Prostate gland (tissue), 2 donors: ENCODE measurements at regions not wholly inside any gene's neighbourhood (a gene's known extent, or its start where the extent isn't known, plus 50 kb on each side); places are given as distances from the start of the nearest gene placed in this dataset.

ENCODE experiments used
- POLR2A ChIP-seq: fragments of 450-650 bp; IDR thresholded peaks from one replicate; pipeline ENCODE4 v1.6.1; 2016; ENCODE audit warnings: antibody characterized with exemption, mild to moderate bottlenecking
- POLR2AphosphoS5 ChIP-seq: sonication (generic); formaldehyde crosslinking; IDR thresholded peaks from one replicate; pipeline ENCODE4 v1.6.1; 2017; ENCODE audit warnings: antibody characterized with exemption
- TF ChIP-seq, protein P1 (sequence below), 4 experiments: fragments of 200-600 bp in 2 of 4; fragments of 450-650 bp in 2 of 4; sonication (generic) in 2 of 4; IDR thresholded peaks; 1 replicate in 3 of 4; 2 replicates in 1 of 4; pipeline ENCODE4 v1.5.1; 2016 to 2019; ENCODE audit warnings: antibody characterized with exemption in 4 of 4, mild to moderate bottlenecking in 2 of 4, moderate library complexity in 2 of 4

DNA sequence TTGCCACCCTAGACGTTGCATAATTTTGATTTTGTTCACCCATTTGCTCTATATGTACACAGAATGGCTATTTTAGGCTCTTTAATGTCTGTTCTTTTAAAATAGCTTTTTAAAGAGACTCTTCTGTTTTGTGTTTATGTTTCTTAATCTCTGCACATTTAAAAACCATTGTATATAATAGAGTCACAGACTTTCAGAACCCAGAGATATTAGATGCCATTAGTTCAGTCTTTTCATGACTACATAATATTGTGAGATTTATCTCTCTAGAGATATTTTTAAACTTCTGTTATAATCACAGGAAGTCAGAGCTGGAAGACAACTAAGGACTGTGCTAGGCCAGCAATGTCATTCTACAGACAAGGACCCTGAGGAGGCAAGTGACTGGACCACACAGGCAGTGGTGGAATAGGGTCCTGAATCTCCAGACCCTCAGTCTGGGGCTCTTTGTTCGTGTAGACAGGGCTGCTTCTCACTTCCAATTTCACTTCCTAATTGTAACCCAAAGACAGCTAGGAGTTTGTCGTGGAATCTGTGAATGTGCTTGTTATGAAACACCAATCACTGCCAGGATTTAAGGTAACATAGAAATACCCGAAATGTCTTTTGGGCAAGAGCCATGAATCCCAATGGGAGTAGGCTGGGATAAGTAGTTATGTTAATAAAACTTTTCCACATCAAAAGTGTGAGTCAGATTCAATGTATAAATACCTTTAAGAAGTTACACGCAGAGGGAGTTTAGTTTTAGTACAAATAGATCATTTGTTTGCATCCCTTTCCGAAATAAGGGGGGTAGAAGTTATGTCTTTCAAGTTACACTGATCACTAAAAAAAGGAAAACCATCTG is 165.2 kb upstream of the ROPN1 start:
- TF ChIP-seq, protein P1, sequence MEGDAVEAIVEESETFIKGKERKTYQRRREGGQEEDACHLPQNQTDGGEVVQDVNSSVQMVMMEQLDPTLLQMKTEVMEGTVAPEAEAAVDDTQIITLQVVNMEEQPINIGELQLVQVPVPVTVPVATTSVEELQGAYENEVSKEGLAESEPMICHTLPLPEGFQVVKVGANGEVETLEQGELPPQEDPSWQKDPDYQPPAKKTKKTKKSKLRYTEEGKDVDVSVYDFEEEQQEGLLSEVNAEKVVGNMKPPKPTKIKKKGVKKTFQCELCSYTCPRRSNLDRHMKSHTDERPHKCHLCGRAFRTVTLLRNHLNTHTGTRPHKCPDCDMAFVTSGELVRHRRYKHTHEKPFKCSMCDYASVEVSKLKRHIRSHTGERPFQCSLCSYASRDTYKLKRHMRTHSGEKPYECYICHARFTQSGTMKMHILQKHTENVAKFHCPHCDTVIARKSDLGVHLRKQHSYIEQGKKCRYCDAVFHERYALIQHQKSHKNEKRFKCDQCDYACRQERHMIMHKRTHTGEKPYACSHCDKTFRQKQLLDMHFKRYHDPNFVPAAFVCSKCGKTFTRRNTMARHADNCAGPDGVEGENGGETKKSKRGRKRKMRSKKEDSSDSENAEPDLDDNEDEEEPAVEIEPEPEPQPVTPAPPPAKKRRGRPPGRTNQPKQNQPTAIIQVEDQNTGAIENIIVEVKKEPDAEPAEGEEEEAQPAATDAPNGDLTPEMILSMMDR (IDR thresholded peaks at IDR 0.05): no peak
- TF ChIP-seq POLR2A: no peak
- TF ChIP-seq POLR2AphosphoS5: no peak
